Fibroblast of skin of abdomen (primary cell): ENCODE measurements at regions not wholly inside any gene's neighbourhood (a gene's known extent, or its start where the extent isn't known, plus 50 kb on each side); places are given as distances from the start of the nearest gene placed in this dataset.

ENCODE experiments used
- DNase-seq: peaks from one replicate; pipeline ENCODE4 v3.0.0-alpha.2; 2013

- DNase-seq = no peak
Observed at GRCh38 chr4:108328383-108328732, 159.6 kb upstream of the LEF1 start.

- DNase-seq = no peak
Observed at GRCh38 chr4:108327642-108328382, 159.1 kb upstream of the LEF1 start.

GRCh38 chr4:108325561-108325960, 156.8 kb upstream of the LEF1 start:
- no peak for DNase-seq

- no peak for DNase-seq
Observed at GRCh38 chr4:108324450-108324849, 155.7 kb upstream of the LEF1 start.

GRCh38 chr4:108322497-108322896, 153.8 kb upstream of the LEF1 start:
- no peak for DNase-seq

GRCh38 chr4:108320061-108320460, 151.3 kb upstream of the LEF1 start:
- no peak for DNase-seq

GRCh38 chr4:108317377-108317776, 148.6 kb upstream of the LEF1 start:
- DNase-seq = no peak

GRCh38 chr4:108315694-108316093, 147.0 kb upstream of the LEF1 start:
- no peak for DNase-seq

- DNase-seq = no peak
Observed at GRCh38 chr4:108314900-108315589, 146.3 kb upstream of the LEF1 start.

- no peak for DNase-seq
Observed at GRCh38 chr4:108313546-108314339, 145.0 kb upstream of the LEF1 start.

- no peak for DNase-seq
Observed at GRCh38 chr4:108311313-108311712, 142.6 kb upstream of the LEF1 start.

- peak; percentile 28 for DNase-seq
Observed at GRCh38 chr4:108303488-108304177, 134.9 kb upstream of the LEF1 start.

- DNase-seq = no peak
Observed at GRCh38 chr4:108301545-108302251, 133.0 kb upstream of the LEF1 start.

- DNase-seq = no peak
Observed at GRCh38 chr4:108297605-108298004, 128.9 kb upstream of the LEF1 start.

- no peak for DNase-seq
Observed at GRCh38 chr4:108292229-108292628, 123.5 kb upstream of the LEF1 start.

- DNase-seq = no peak
Observed at GRCh38 chr4:108291137-108291536, 122.4 kb upstream of the LEF1 start.

- DNase-seq = no peak
Observed at GRCh38 chr4:108287834-108288413, 119.2 kb upstream of the LEF1 start.

- no peak for DNase-seq
Observed at GRCh38 chr4:108280072-108280471, 111.3 kb upstream of the LEF1 start.

GRCh38 chr4:108276690-108277089, 108.0 kb upstream of the LEF1 start:
- no peak for DNase-seq

GRCh38 chr4:108272986-108273385, 104.3 kb upstream of the LEF1 start:
- no peak for DNase-seq

GRCh38 chr4:108272561-108272960, 103.8 kb upstream of the LEF1 start:
- peak; percentile 55 for DNase-seq

- DNase-seq = no peak
Observed at GRCh38 chr4:108272046-108272445, 103.3 kb upstream of the LEF1 start.
